HuH-7.5 (cell line): ENCODE measurements at regions not wholly inside any gene's neighbourhood (a gene's known extent, or its start where the extent isn't known, plus 50 kb on each side); places are given as distances from the start of the nearest gene placed in this dataset.

ENCODE experiments used
- DNase-seq: peaks from one replicate; pipeline ENCODE4 v3.0.0; 2011; ENCODE audit warnings: low spot score

DNA sequence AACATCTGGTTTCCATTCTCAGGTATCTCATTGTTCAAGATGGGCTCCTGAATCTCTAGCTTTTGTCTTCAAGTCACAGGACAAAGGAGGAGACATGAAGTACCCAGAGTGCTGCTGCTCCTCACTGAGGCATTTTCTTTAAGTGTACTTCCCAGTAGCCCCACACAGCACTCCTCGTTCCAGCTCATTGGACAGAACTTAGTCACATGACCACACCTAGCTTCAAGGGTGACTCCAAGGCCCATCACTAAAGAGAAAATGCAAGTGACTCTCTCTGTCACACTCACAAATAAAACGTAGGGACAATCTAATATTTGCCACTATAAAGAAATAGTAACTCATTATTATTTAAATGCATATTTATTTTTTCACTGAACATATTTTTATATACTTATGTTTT is 58.3 kb upstream of the NEUROD6 start:
- no peak for DNase-seq

DNA sequence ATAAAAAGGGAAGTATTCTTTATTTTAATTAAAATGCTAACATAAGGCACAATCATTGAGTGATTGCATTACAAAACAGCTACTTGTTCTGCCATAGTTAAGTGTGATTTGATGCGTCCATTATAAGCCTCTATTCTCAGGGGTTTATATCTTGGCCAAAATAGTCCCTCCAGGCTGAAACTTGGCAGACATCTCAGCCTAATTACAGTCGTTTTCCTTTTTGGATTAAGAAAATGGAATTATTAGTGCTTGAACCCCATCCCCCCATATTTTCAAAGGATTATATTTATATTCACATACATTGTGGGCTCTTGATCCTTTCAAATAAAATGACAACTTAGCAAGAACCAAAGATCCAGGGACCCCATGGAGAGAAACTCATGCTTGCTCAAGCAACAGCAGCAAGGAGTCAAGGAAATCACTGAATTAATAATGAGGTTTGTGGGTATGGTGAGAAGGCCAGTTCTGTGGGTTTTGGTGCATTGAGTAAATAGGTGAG is 66.7 kb upstream of the NEUROD6 start:
- DNase-seq, result no peak

DNA sequence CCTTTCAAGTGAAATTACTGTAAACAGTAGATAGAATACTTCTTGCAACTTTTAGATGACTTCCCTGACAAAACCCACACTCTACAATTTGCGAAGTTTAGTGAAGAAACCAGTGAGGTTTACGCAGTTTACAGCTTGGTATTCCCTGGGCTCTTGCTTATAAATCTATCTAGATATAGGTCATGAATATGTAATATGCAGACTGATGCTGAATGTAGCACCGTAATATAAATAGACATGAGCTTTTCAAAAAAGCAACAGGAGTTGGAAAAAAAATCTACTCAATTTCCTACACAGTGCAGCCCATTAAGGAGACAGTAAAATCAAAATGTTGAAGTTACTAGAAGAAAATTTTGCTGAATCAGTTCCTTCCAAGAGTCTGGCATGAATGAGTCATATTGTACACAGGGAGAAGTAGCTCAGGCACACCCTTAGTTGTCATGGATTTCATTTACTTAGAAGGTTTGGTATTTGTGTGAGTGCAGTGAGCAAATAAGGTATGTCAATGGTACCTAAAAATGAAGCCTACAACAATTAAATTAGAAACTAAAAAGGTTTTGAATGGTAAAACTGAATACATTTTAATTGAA is 67.7 kb upstream of the NEUROD6 start:
- DNase-seq, result no peak

DNA sequence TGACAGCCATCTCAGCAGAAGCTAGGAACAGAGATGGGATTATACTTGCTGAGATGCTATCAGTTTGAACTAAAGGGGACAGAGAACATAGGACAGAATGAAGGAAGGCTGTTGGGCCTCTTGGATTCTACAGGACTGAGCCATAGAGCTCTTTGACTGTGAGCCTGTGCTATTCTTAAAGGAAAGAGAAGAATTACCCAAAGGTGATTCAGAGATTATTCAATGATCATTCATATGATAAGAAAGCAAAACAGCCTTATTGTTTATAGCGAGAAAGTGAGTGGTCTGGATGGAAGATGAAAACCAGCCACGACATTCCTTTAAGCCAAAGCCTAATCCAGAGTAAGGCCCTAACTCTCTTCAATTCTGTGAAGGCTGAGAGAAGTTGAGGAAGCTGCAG is 69.7 kb upstream of the NEUROD6 start:
- no peak for DNase-seq

DNA sequence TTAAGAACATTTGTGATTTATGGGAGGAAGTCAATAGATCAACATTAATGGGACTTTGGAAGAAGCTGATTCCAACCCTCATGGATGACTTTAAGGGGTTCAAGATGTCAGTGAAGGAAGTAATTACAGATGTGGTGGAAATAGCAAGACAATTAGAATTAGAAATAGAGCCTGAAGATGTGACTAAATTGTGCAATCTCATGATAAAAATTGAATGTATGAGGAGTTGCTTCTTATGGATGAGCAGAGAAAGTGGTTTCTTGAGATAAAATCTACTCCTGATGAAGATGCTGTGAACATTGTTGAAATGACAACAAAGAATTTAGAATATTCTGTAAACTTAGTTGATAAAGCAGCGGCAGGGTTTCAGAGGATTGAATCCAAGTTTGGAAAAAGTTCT is 70.9 kb upstream of the NEUROD6 start:
- DNase-seq, result no peak

DNA sequence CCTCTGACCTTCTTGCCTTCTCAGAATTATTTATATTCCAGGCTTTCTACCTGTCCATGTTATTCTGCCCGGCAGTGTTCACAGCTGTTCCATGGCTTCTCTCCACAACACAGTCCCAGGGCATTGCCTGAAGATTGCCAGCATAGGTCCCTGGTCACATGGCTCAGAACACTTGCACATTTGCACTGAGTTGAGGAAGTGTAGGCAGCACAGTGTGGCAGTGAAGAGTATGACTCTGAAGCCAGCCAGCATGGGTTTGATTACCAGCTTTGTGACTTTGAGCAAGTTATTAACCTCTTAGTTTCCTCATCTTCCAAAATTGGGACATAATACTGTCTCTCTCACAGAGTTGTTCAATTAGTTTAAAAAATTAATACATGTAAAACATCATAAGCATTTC is 73.2 kb upstream of the NEUROD6 start:
- DNase-seq, result no peak

DNA sequence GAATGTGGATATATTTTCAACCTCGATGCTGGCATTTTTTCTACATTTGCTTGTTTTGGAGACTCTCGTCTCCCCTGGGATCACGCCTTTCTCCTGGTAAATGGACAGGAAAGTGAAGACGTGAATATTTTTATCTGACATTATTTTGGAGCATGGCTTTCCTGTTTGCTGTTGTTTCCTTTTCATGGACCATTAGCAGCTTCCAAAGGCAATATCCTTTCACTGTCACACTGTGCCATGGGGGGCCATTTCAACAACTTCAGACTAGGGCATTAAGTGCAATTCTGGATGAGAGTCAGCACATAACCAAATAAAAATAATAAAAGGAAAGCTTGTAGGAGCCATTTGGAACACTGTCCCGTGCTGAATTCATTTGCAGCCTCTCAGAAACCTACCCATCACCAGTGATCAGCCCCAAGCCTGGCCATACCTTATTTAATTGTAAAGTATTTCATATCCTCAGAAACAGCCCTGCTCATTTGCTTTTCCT is 75.9 kb upstream of the NEUROD6 start:
- DNase-seq, result no peak

DNA sequence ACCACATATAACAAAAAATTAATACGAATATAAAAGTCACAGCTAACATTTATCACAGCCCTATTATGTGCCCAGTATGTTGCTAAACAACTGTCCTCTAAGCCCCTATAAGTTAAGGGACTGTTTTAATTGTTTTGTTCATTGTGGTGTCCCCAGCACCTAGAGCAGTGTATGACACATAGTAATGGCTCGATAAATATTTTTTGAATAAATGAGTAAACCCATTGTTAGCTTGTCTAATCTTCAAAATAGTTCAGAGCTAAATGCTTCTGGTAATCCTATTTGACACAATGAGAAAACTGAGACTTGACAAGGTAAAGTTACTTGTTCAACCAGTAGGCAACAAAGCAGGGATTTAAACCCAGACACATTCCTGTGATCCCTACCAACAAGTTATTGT is 78.4 kb upstream of the NEUROD6 start:
- no peak for DNase-seq

DNA sequence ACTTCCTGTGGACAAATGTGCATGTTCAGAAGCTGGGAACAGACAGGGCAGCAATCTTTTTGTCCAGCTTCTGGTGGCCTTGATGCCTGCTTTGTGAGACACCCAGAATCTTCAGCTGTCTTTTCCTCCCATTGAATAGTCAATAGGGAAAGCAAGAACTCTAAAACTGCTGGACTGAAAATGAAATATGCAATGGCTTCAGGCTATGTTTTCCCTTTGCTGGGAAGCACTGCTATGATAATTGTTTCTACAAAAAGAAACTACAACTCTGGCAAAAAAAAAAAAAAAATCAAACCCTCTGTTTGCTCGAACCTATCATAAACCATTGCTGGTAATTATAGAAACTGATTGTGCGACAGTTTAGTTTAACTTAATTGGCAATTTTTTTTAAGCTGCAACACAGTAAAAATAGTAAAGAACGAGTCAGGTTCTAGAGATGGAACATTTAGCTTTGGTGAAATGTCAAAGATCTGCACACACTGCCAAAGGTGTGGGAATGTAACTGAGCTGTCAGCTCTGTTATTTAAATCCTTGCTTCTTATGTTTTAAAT is 79.1 kb upstream of the NEUROD6 start:
- DNase-seq, result no peak

DNA sequence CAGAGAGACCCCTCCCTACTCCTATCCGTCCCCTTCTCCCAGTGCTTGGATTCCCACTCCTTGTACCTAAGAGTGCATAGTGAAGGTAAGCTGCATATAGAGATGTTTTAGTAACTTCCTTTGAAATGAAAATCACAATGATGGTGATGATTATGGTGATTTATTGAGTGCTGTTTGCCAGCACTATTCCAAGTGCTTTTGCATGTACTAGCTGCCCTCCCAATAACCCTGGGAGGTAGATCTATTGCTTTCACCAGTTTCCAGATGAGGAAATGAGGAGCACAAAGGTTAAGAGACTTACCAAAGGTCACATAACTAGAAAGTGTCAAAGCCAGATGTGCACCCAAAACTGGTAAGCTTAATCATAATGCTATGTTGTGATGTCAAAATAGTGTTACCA is 80.4 kb upstream of the NEUROD6 start:
- no peak for DNase-seq

DNA sequence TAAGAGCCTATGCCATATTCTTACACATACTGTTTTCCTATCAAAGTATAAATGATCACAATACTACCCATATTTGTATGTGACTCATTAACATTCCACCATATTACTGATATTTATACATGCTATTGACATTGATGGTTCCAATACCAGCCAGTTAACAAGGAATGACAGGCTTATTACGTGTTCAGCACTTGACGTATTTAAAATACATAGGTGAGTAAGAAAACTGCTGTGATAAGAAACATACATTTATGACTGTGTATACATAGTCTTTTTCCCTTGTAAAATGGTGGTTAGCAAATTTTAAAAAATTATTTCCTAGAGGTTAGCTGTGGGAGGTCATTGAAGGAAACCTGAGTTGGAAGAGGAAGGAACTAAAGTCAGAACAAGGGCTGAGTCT is 81.1 kb upstream of the NEUROD6 start:
- DNase-seq, result no peak

DNA sequence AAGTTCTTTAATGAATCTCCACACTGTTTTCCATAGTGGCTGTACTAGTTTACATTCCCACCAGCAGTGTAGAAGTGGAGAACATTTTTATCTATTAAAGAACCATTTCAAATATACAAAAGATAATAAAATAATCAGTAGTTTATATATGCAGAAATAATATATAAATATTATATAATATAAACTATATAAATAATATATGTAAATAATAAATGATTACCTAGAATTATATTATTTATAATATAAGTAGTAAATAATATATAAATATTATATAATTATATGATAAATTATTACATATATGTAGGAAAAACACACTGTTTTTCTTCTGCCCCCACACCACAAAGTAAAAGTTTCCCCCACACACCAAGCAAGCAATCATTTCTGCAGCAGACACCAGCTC is 83.5 kb upstream of the NEUROD6 start:
- no peak for DNase-seq

DNA sequence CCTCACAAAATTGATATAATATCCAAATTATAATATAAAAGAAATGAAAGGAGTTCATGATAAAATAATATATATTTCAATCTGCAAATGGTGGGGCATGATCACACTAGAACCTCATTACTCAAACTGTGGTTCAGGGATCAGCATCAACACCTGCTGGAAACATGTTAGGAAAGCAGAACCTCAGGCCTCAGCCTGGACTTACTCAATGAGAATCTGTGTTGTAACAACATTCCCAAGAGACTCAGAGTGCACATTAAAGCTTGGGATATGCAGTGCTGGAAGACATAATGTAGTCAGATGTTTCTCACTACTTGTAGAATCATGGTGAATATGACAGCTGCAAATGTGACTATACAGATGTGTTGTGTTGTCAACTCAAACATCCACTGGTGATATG is 81.7 kb upstream of the ITPRID1 start:
- DNase-seq, result no peak

DNA sequence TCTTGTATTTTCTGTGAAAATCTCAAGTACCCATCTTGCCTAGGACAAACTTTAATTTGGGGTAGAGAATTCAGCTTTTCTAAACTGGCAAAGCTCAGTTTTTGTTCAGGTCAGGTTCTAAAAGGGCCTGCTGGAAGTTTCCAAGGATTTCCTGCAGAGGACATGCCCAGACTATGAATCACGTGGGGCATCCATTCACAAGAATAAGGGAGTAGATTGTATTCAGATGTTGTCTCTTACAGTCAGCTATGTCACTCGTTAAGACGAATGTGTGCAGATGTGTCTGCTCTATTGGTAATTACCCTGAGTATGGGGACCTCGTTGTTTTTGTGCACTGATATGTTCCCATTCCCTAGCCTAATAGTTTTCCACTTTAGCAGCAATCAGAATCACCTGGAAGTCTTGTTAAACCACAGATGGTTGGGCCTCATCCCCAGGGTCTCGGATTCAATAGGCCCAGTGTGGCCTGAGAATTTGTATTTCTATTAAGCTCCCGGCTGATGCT is 81.0 kb upstream of the ITPRID1 start:
- DNase-seq, result no peak

DNA sequence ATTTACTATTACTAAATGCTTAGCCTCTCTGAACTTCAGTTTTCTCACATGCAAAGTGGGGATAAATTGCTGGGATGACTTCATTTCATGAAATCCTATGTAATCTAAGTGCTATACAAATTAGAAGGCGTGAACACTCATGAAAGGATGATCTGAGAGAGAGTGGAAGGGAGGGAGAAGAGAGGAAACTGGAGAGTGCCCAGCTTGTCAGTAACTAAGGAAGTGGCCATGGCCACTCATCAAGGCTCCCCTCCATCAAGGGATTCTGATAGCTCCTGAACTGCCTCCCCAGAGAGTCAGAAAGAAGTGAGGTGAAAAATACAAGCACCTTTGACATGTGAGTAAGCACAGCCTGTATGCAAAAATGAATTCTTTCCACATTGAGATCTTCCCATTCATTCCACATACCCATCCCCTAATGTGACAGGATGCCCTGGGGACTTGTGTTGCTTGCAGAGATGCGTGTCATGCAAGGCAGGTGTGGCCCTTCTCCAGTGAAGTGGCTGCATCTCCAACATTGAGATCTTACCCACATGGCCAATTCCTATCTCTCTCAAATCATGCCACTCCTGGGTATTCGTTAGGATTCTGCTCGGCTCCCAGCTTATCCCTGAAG is 76.5 kb upstream of the ITPRID1 start:
- DNase-seq, result no peak

DNA sequence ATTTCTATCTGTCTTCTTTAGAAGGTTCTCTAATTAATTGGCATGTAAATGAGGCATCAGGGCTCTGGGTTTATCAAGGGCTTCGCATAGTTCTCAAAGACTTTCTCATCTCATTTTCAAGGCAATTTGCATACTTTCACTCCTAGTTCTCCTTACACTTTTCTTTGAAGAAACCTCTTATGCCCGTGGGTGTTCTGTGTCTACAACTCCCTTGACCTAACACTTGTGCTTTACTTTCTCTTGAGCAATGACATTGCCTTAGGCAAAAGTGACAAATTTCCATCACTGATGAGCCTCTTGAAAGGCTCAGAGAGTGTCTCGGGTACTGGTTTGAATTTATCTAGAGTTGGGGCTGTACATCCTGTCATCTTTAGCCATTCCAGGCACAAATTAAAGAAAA is 74.7 kb upstream of the ITPRID1 start:
- DNase-seq, result no peak

DNA sequence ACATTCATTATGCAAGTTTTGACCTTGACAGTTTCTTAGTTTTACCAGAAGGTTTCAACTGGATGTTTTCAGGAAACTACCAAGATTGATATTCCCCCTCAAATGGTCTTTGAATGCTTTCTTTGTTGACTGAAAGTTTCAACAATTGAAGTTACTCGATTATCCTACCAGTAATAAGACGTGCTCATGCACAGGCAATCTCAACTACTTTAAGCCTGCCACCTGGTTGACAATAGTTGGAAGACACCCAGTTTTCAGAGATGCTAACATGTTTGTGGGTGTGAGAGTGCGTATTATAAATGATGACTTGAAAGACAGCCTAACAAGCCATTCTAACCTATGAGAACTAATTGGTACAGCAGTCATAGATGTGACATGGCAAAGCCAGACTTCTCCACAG is 73.4 kb upstream of the ITPRID1 start:
- no peak for DNase-seq

DNA sequence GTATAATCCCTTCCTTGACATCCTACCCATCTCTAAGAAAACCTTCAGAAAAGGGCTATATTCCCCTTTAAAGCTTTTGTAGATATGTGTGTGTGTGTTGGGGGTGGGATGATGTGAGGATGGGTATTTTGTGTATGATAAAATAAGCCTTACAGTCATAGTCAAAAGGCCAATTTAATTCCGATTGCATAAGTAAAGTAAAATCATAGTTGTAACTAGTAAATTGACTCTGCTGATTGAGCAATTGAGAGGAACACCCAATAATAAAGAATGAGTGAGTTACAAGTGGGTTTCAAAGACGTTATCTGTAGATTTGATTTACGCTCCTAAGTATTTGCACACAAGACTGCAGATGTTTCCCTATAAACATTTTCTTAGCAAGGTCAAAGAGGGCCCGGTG is 71.3 kb upstream of the ITPRID1 start:
- no peak for DNase-seq

DNA sequence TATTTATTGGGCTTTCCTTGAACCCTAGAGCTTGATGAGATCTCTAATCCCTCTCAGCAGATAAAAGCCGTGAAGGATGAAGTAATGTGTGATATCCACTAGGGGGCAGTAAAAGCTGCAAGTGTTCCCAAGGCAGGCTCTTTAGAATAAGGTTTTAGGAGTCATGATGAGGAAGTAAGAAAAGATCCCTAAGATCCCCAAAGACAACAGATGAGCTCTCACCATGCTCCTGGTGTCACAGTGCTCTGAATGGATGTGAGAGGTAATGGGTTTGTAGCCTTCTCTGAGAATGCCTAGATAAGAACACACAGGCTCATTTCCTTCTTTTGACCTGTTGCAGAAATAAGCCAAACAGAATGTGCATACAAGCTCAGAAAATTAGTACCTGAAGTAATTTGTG is 70.4 kb upstream of the ITPRID1 start:
- DNase-seq, result peak; percentile 6

DNA sequence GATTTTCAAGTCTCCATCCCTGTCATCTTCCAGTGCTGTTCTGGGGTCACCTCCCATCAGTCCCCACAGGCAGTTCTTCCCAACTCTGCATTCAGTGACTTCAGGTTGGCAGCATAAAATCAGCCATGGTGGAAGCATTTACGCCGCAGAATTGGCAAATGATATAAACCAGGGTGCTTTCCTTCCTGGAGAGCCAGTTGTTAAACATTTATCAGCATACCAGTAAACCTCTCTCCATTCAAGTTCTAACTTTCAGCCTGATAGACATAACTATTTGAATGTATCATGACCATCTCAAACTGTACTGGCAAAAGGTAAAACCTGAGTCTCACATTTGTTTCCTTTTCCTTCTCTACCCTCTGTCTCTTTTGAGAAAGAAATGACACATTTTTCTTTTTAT is 69.7 kb upstream of the ITPRID1 start:
- DNase-seq, result no peak

DNA sequence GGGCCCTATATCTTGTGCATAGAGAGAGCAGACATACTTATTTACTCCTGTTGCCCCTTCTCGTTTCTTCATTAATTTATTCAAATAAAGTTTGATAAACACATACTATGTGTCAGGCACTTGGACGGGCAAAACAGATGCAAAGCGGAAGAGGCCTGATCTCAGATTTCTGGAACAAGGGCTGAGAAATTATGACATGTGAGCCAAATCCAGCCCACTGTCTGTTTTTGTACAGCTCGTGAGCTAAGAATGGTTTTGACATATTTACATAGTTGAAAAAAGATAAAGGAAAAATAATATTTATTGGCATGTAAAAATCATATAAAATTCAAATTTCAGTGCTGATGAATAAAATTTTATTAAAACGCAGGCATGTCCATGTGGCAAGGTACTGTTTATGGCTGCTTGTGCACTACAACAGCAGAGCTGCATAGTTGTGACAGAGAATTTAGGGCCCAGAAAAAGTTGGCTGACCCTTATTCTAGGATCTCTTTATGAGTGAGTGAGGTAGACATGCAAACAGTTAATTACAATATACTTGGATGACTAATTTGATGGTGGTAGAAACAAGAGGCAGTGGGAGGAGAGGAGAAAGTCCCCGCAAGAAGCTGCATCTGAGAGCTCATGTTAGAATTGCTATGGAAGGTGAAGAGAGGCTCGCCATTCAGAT is 68.1 kb upstream of the ITPRID1 start:
- no peak for DNase-seq

DNA sequence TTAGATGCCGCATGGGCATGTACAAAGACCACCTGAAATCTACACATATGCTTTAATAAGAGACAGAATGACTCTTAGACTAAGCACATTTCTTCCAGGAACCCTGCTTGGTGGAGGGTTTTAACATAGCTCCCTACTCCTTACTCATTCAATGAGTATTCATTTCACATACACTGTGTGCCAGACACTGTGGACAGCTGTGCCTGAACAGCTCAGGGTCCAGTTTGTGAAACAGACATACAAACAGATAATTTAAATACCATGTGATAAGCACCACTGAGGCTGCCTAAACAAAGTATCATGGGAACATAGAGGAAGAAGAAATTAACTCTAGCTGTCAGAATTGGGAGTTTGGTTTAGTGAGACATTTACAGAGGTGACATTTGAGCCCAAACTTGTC is 65.2 kb upstream of the ITPRID1 start:
- no peak for DNase-seq

DNA sequence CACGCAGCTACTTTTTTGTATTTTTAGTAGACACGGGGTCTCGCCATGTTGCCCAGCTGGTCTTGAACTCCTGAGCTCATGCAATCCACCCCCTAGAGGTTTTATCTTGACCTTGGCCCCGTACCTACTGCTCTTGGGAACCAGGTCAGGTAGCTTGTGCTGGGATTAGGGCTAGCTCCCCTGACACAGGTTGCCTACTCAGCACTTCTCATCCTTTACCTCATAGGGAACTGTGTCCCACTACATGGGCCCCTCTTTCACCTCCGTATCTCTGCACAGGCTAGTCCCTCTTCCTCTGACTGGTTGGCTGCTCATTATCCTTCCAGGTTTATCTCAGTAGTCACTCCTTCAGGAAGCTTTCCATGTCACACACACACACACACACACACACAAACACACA is 58.0 kb upstream of the ITPRID1 start:
- DNase-seq, result no peak
